ENCODE measurements at regions not wholly inside any gene's neighbourhood (a gene's known extent, or its start where the extent isn't known, plus 50 kb on each side); places are given as distances from the start of the nearest gene placed in this dataset.

DNA sequence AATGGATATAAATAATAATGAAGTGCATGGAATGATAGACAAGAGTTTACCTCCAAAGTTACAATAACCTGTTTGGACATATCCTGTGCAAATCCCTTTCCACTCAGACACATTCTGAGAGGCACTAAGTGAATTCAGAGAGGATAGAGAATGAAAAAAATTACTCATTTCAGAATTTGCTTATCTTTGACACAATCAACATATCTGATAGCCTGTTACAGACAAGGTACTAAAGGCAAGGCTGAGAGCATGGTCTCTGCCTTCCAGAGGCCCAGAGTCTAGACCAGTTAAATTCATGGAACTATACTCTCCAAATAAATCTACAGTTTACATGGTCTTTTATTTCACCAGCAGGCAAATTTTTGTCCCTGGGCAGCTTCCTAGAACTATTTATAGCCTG, 371.8 kb upstream of the PTGER4 start:
- no TSS peak for BruUV-seq (replicated peaks)
- TF ChIP-seq, protein P1, sequence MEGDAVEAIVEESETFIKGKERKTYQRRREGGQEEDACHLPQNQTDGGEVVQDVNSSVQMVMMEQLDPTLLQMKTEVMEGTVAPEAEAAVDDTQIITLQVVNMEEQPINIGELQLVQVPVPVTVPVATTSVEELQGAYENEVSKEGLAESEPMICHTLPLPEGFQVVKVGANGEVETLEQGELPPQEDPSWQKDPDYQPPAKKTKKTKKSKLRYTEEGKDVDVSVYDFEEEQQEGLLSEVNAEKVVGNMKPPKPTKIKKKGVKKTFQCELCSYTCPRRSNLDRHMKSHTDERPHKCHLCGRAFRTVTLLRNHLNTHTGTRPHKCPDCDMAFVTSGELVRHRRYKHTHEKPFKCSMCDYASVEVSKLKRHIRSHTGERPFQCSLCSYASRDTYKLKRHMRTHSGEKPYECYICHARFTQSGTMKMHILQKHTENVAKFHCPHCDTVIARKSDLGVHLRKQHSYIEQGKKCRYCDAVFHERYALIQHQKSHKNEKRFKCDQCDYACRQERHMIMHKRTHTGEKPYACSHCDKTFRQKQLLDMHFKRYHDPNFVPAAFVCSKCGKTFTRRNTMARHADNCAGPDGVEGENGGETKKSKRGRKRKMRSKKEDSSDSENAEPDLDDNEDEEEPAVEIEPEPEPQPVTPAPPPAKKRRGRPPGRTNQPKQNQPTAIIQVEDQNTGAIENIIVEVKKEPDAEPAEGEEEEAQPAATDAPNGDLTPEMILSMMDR (IDR thresholded peaks at IDR 0.05; ENCODE audit: unreplicated experiment) = no peak
- H3K4me1 Mint-ChIP-seq (ENCODE audit: insufficient read depth, unreplicated experiment) = no peaks in the 10 kb centered on the region
- H3K27ac Mint-ChIP-seq (ENCODE audit: low read depth, unreplicated experiment) = no peak overlapping the region
- intact Hi-C loops (cut with micrococcal nuclease) = no loop called here
- ChIA-PET CTCF (no interaction called here), POLR2A (interaction anchor here (0.8 kb wide), 1 partner anchor 744 kb away, joined by 3 read pairs; no protein-coding TSS in a partner anchor)
- no peaks in the 10 kb centered on the region for H3K27me3 Mint-ChIP-seq (ENCODE audit: insufficient read depth, unreplicated experiment)
- no peaks in the 10 kb centered on the region for H3K9me3 Mint-ChIP-seq (ENCODE audit: unreplicated experiment)
- H3K4me3 Mint-ChIP-seq (ENCODE audit: unreplicated experiment) = no peak overlapping the region
- no peak for DNase-seq (ENCODE audit: unreplicated experiment)
- H3K36me3 Mint-ChIP-seq (ENCODE audit: insufficient read depth, unreplicated experiment) = no peaks in the 10 kb centered on the region

DNA sequence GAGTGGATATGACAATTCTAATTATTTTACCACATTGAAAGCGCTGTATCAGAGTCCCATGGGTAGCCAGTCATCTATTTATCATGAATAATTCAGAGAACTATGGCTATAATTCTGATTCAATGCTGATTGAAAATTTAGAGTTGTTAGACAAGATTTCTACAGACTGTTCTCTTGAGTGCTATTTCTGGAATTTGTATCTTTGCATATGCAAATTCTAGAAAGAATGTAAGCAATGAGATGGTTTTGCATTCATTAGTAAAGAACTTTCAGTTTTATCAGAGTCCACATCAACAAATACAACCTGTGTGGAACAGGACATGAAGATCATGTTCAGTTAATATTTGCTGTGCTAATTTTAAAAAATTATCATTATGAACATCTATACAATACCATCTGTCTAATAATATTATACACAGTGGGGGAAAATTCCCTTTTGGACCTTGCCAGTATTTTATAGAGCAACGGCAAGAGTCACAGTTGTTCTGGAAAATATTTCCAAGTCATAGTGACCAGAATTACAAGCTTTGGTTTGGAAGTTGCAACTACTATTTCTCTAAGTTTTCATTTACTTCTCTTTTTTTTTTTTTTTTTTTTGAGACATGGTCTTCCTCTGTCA, 372.7 kb upstream of the PTGER4 start:
- no peak overlapping the region for H3K27ac Mint-ChIP-seq (ENCODE audit: low read depth, unreplicated experiment)
- intact Hi-C loops (cut with micrococcal nuclease) = no loop called here
- BruUV-seq (replicated peaks) = no TSS peak
- TF ChIP-seq, protein P1 (IDR thresholded peaks at IDR 0.05; ENCODE audit: unreplicated experiment) = no peak
- no peak for DNase-seq (ENCODE audit: unreplicated experiment)
- ChIA-PET POLR2A (interaction anchor here (0.8 kb wide), 1 partner anchor 745 kb away, joined by 3 read pairs; no protein-coding TSS in a partner anchor), CTCF (interaction anchor here (0.6 kb wide), 1 partner anchor 16 kb away, joined by 4 read pairs; no protein-coding TSS in a partner anchor)
- no peaks in the 10 kb centered on the region for H3K4me1 Mint-ChIP-seq (ENCODE audit: insufficient read depth, unreplicated experiment)
- H3K9me3 Mint-ChIP-seq (ENCODE audit: unreplicated experiment) = no peaks in the 10 kb centered on the region
- H3K27me3 Mint-ChIP-seq (ENCODE audit: insufficient read depth, unreplicated experiment) = no peaks in the 10 kb centered on the region
- H3K4me3 Mint-ChIP-seq (ENCODE audit: unreplicated experiment) = no peak overlapping the region
- H3K36me3 Mint-ChIP-seq (ENCODE audit: insufficient read depth, unreplicated experiment) = no peaks in the 10 kb centered on the region

- intact Hi-C loops (cut with micrococcal nuclease) = no loop called here
- POLR2A ChIA-PET = interaction anchor here (0.7 kb wide), 1 partner anchor 392 kb away, joined by 3 read pairs; no protein-coding TSS in a partner anchor
Observed at GRCh38 chr5:40292006-40292405, 387.7 kb upstream of the PTGER4 start.

GRCh38 chr5:40291338-40291737, 388.4 kb upstream of the PTGER4 start:
- CTCF ChIA-PET = no interaction called here
- peak; percentile 19 for DNase-seq (ENCODE audit: unreplicated experiment)
- intact Hi-C loops (cut with micrococcal nuclease) = no loop called here
- BruUV-seq (replicated peaks) = no TSS peak
- peaks cover 6% of the 10 kb centered on the region for H3K4me1 Mint-ChIP-seq (ENCODE audit: insufficient read depth, unreplicated experiment)
- H3K4me3 Mint-ChIP-seq (ENCODE audit: unreplicated experiment) = no peak overlapping the region
- TF ChIP-seq, protein P1 (IDR thresholded peaks at IDR 0.05; ENCODE audit: unreplicated experiment) = no peak
- no peak overlapping the region for H3K27ac Mint-ChIP-seq (ENCODE audit: low read depth, unreplicated experiment)
- no peaks in the 10 kb centered on the region for H3K9me3 Mint-ChIP-seq (ENCODE audit: unreplicated experiment)
- H3K36me3 Mint-ChIP-seq (ENCODE audit: insufficient read depth, unreplicated experiment) = no peaks in the 10 kb centered on the region
- POLR2A ChIA-PET = no interaction called here
- no peaks in the 10 kb centered on the region for H3K27me3 Mint-ChIP-seq (ENCODE audit: insufficient read depth, unreplicated experiment)

More at GRCh38 chr5:40292006-40292405, 387.7 kb upstream of the PTGER4 start:
- no TSS peak for BruUV-seq (replicated peaks)
- CTCF ChIA-PET = no interaction called here
- no peak overlapping the region for H3K4me3 Mint-ChIP-seq (ENCODE audit: unreplicated experiment)
- H3K27me3 Mint-ChIP-seq (ENCODE audit: insufficient read depth, unreplicated experiment) = no peaks in the 10 kb centered on the region
- no peaks in the 10 kb centered on the region for H3K9me3 Mint-ChIP-seq (ENCODE audit: unreplicated experiment)
- peaks cover 6% of the 10 kb centered on the region for H3K4me1 Mint-ChIP-seq (ENCODE audit: insufficient read depth, unreplicated experiment)
- no peaks in the 10 kb centered on the region for H3K36me3 Mint-ChIP-seq (ENCODE audit: insufficient read depth, unreplicated experiment)
- TF ChIP-seq, protein P1 (IDR thresholded peaks at IDR 0.05; ENCODE audit: unreplicated experiment) = no peak
- no peak overlapping the region for H3K27ac Mint-ChIP-seq (ENCODE audit: low read depth, unreplicated experiment)
- DNase-seq (ENCODE audit: unreplicated experiment) = no peak

Data from MCF 10A (cell line).